Activated naive CD8-positive, alpha-beta T cell treated with anti-CD3 and anti-CD28 coated beads, Interleukin-2, amount 10 ng/mL, durations not matched to agents 7 days and 5 days (primary cell): ENCODE measurements at regions not wholly inside any gene's neighbourhood (a gene's known extent, or its start where the extent isn't known, plus 50 kb on each side); places are given as distances from the start of the nearest gene placed in this dataset.

Source experiments
- ATAC-seq: fragments of 150-1000 bp; cut with Tn5 transposase; one replicate; pipeline ENCODE4 v1.10.0; 2021; ENCODE audit warnings: low read depth, moderate library complexity
- POLR2A ChIA-PET: fragments of 350-600 bp; sonication (Branson Sonifier 250); formaldehyde crosslinking; loops from one replicate; lab custom pipeline; 2021; ENCODE audit warnings: antibody characterized with exemption; lab: Charles Lee
- DNase-seq: peaks from one replicate; pipeline ENCODE4 v3.0.0; 2021
- H3K27ac Mint-ChIP-seq: one replicate; pipeline ENCODE4 v1.8.0; 2022; ENCODE audit warnings: mild to moderate bottlenecking, mixed read lengths
- H3K27me3 Mint-ChIP-seq: one replicate; pipeline ENCODE4 v1.8.0; 2022; ENCODE audit warnings: mild to moderate bottlenecking, moderate library complexity, mixed read lengths
- H3K36me3 Mint-ChIP-seq: one replicate; pipeline ENCODE4 v1.8.0; 2021; ENCODE audit warnings: mild to moderate bottlenecking, mixed read lengths
- H3K4me1 Mint-ChIP-seq: one replicate; pipeline ENCODE4 v1.8.0; 2021; ENCODE audit warnings: mixed read lengths
- H3K4me3 Mint-ChIP-seq: one replicate; pipeline ENCODE4 v1.8.0; 2022; ENCODE audit warnings: mild to moderate bottlenecking, moderate library complexity, mixed read lengths
- H3K9me3 Mint-ChIP-seq: one replicate; pipeline ENCODE4 v1.8.0; 2021; ENCODE audit warnings: mixed read lengths

- Mint-ChIP-seq H3K4me3 (no peak overlapping the region), H3K27ac (no peak overlapping the region), H3K36me3 (no peaks in the 10 kb centered on the region), H3K27me3 (no peaks in the 10 kb centered on the region), H3K9me3 (no peaks in the 10 kb centered on the region), H3K4me1 (no peaks in the 10 kb centered on the region)
- no peak for DNase-seq
- ATAC-seq = no peak
- POLR2A ChIA-PET = no interaction called here
Measured at GRCh38 chr19:28511655-28512054, 701.3 kb downstream of the UQCRFS1 start.

- ATAC-seq = no peak
- no peak for DNase-seq
- no peaks in the 10 kb centered on the region for H3K27me3 Mint-ChIP-seq
- POLR2A ChIA-PET = no interaction called here
- no peaks in the 10 kb centered on the region for H3K9me3 Mint-ChIP-seq
- H3K36me3 Mint-ChIP-seq = no peaks in the 10 kb centered on the region
- H3K4me1 Mint-ChIP-seq = no peaks in the 10 kb centered on the region
- H3K27ac Mint-ChIP-seq = no peak overlapping the region
- no peak overlapping the region for H3K4me3 Mint-ChIP-seq
Measured at GRCh38 chr19:28509079-28509895, 703.7 kb downstream of the UQCRFS1 start.

GRCh38 chr19:28508666-28509065, 704.3 kb downstream of the UQCRFS1 start:
- ATAC-seq = no peak
- Mint-ChIP-seq H3K36me3 (no peaks in the 10 kb centered on the region), H3K27me3 (no peaks in the 10 kb centered on the region), H3K27ac (no peak overlapping the region), H3K9me3 (no peaks in the 10 kb centered on the region), H3K4me3 (no peak overlapping the region), H3K4me1 (no peaks in the 10 kb centered on the region)
- DNase-seq = no peak
- POLR2A ChIA-PET = no interaction called here

- POLR2A ChIA-PET = no interaction called here
- Mint-ChIP-seq H3K27me3 (peaks cover 3% of the 10 kb centered on the region), H3K36me3 (peaks cover 2% of the 10 kb centered on the region), H3K4me1 (peaks cover 11% of the 10 kb centered on the region), H3K27ac (no peak overlapping the region), H3K9me3 (peaks cover 1% of the 10 kb centered on the region), H3K4me3 (no peak overlapping the region)
- ATAC-seq = no peak
- DNase-seq = no peak
Measured at GRCh38 chr19:28505933-28506332, 707.0 kb downstream of the UQCRFS1 start.

DNA sequence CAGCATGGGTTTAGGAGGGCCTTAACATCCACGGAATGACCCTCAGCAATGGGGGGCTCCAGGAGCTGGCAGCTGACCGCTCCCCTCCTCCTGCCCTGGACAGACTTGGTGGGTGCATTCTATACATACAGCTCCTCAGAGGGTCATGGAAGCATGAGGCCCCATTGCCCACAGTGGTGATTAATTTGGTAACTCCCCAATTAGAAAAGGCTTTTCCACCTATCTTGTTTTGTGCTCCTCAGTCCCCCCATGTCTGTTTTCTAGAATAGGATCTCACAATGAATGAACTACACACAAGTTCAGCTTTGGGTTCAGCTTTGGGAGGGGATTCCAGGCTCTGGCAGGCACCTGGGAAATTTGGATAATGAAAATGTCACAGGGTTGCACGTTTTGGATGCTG, 707.8 kb downstream of the UQCRFS1 start:
- Mint-ChIP-seq H3K9me3 (peaks cover 1% of the 10 kb centered on the region), H3K27me3 (peaks cover 3% of the 10 kb centered on the region), H3K36me3 (peaks cover 2% of the 10 kb centered on the region), H3K4me3 (no peak overlapping the region), H3K27ac (no peak overlapping the region), H3K4me1 (peaks cover 14% of the 10 kb centered on the region)
- POLR2A ChIA-PET = no interaction called here
- ATAC-seq = no peak
- no peak for DNase-seq

- Mint-ChIP-seq H3K4me1 (peaks cover 14% of the 10 kb centered on the region), H3K4me3 (no peak overlapping the region), H3K27me3 (peaks cover 3% of the 10 kb centered on the region), H3K27ac (no peak overlapping the region), H3K36me3 (peaks cover 2% of the 10 kb centered on the region), H3K9me3 (peaks cover 1% of the 10 kb centered on the region)
- DNase-seq = no peak
- no peak for ATAC-seq
- POLR2A ChIA-PET = no interaction called here
Measured at GRCh38 chr19:28504727-28505126, 708.2 kb downstream of the UQCRFS1 start.

DNA sequence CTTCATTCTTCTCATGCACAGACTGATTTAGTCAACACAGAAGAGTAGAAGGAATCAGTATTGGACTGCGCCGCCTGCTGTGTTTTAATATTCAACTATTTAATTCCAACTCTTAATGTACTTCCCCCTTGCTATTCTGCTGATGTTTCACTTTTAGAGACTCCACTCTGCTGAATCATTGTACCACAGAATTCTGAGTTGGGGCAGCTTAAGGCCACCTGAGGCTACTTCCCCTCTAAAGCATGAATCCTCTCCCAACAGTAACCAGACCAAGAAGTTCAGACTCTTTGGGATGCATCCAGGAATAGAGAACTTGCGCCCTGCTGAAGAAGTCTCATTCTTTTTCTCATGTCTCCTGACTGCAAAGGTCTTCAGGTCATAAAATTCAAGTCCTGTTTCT, 708.8 kb downstream of the UQCRFS1 start:
- DNase-seq = no peak
- H3K4me3 Mint-ChIP-seq = no peak overlapping the region
- no peak for ATAC-seq
- no peak overlapping the region for H3K27ac Mint-ChIP-seq
- POLR2A ChIA-PET = no interaction called here
- peaks cover 2% of the 10 kb centered on the region for H3K36me3 Mint-ChIP-seq
- peaks cover 1% of the 10 kb centered on the region for H3K9me3 Mint-ChIP-seq
- peaks cover 3% of the 10 kb centered on the region for H3K27me3 Mint-ChIP-seq
- H3K4me1 Mint-ChIP-seq = peaks cover 14% of the 10 kb centered on the region

DNA sequence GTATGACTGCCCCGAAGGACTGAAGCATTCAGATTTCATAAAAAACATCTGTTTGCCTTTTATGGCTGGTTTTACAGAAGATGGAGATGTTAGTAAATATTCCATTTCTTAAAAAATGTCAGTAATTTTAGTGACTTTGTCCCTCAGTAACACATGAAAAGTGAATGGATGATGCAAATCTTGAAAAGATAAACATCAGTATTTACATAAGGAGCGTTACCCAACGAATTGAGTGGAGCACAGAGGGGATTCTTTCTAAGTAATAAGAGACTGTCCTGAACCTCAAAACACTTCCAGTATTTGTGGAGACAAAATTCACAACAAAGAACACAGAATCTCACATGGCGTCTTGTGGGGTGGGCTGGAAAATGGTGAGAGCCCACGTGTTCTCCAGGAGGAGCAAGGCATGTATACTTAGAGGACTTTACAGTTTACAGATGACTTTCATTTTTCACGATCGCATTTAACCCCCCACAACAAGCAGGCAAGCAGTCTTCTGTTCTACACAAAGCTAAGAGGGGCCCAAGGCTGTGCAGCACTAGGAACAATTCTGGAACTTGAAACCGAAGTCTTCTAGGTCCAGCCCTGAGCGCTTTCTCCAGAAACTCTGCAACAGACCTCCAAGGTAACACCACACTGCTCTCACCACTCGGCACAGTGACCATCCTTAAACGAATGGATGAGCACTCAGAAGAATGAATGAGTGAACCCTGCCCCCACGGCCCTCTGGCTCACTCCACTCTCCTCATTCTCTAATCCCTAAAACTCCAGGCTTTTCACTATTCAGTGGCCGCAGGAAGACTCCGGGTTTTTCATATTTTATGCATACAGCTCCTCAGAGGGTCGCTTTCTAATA, 709.8 kb downstream of the UQCRFS1 start:
- ATAC-seq (no peak), DNase-seq (no peak)
- Mint-ChIP-seq H3K27me3 (peaks cover 3% of the 10 kb centered on the region), H3K4me3 (no peak overlapping the region), H3K27ac (no peak overlapping the region), H3K4me1 (peaks cover 14% of the 10 kb centered on the region), H3K9me3 (peaks cover 1% of the 10 kb centered on the region), H3K36me3 (peaks cover 2% of the 10 kb centered on the region)
- POLR2A ChIA-PET = no interaction called here

GRCh38 chr19:28501976-28502375, 711.0 kb downstream of the UQCRFS1 start:
- Mint-ChIP-seq H3K4me3 (no peak overlapping the region), H3K27me3 (peaks cover 3% of the 10 kb centered on the region), H3K9me3 (peaks cover 1% of the 10 kb centered on the region), H3K27ac (no peak overlapping the region), H3K4me1 (peaks cover 14% of the 10 kb centered on the region), H3K36me3 (peaks cover 2% of the 10 kb centered on the region)
- POLR2A ChIA-PET = no interaction called here
- DNase-seq (no peak), ATAC-seq (no peak)

DNA sequence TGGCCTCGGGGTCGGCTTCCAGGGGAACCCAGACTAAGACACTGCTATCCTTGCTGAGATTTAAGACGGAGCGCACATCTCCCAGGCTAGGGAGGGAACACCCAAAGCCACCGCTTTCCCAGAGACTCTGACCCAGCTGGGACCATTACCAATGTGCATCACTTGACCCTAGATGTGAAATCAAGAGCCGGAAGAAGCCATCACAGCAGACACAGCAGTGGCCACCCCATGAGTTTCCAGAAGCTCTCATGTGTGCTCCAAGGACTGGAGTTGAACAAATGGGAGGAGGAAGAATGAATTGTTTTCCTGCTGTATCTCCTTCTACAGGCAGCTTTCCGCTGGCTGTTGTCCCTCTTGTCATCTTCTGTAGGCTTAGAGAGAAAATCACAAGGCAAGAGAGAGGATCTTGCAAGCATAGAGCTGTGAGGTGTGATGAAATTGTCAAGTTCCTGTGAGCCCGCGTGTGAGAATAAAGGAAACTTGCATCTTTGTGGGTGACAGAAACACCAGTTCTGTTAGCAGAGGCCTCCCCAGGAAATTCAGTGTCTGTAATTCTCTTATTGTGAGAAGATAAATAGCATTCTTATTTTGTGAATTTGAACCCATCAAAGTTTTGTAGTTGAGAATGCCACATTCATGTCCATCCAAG, 711.8 kb downstream of the UQCRFS1 start:
- no peak overlapping the region for H3K4me3 Mint-ChIP-seq
- peaks cover 1% of the 10 kb centered on the region for H3K9me3 Mint-ChIP-seq
- H3K27me3 Mint-ChIP-seq = peaks cover 3% of the 10 kb centered on the region
- H3K36me3 Mint-ChIP-seq = peaks cover 2% of the 10 kb centered on the region
- ATAC-seq (no peak), DNase-seq (no peak)
- POLR2A ChIA-PET = no interaction called here
- H3K27ac Mint-ChIP-seq = no peak overlapping the region
- H3K4me1 Mint-ChIP-seq = peaks cover 14% of the 10 kb centered on the region

- H3K4me1 Mint-ChIP-seq = peaks cover 14% of the 10 kb centered on the region
- POLR2A ChIA-PET = no interaction called here
- H3K27ac Mint-ChIP-seq = no peak overlapping the region
Measured at GRCh38 chr19:28500296-28500695, 712.7 kb downstream of the UQCRFS1 start.

GRCh38 chr19:28498404-28498976, 714.5 kb downstream of the UQCRFS1 start:
- Mint-ChIP-seq H3K27ac (no peak overlapping the region), H3K4me1 (peaks cover 14% of the 10 kb centered on the region), H3K9me3 (peaks cover 1% of the 10 kb centered on the region), H3K4me3 (no peak overlapping the region), H3K27me3 (peaks cover 3% of the 10 kb centered on the region), H3K36me3 (peaks cover 2% of the 10 kb centered on the region)
- DNase-seq (no peak), ATAC-seq (no peak)
- POLR2A ChIA-PET = no interaction called here

More at GRCh38 chr19:28500296-28500695, 712.7 kb downstream of the UQCRFS1 start:
- Mint-ChIP-seq H3K36me3 (peaks cover 2% of the 10 kb centered on the region), H3K4me3 (no peak overlapping the region), H3K9me3 (peaks cover 1% of the 10 kb centered on the region), H3K27me3 (peaks cover 3% of the 10 kb centered on the region)
- DNase-seq (no peak), ATAC-seq (no peak)

DNA sequence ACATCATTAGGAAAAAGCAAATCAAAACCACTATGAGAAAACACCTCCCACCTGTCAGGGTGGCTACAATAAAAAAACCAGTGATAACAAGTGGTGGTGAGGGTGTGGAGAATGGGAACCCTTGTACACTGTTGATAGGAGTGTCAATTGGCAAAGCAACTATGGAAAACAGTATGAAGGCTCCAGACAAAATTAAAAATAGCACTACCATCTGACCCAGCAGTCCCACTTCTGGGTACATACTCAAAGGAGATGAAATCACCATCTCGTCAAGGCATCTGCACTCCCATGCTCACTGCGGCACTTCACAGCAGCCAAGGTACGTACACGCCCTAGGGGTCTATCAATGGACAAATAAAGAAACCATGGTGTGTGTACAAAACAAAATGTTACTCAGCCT, 715.1 kb downstream of the UQCRFS1 start:
- DNase-seq (no peak), ATAC-seq (no peak)
- Mint-ChIP-seq H3K27me3 (no peaks in the 10 kb centered on the region), H3K9me3 (peaks cover 1% of the 10 kb centered on the region), H3K4me3 (no peak overlapping the region), H3K4me1 (peaks cover 14% of the 10 kb centered on the region), H3K27ac (no peak overlapping the region), H3K36me3 (peaks cover 2% of the 10 kb centered on the region)
- POLR2A ChIA-PET = no interaction called here
